GM10266 (cell line): ENCODE measurements at regions not wholly inside any gene's neighbourhood (a gene's known extent, or its start where the extent isn't known, plus 50 kb on each side); places are given as distances from the start of the nearest gene placed in this dataset.

ENCODE experiments used
- DNase-seq: peaks from one replicate; pipeline ENCODE4 v3.0.0; 2012; ENCODE audit errors: extremely low spot score
- TF ChIP-seq, protein P1 (sequence below): IDR thresholded peaks from 2 replicates; pipeline ENCODE4 v1.5.1; 2012; ENCODE audit warnings: mild to moderate bottlenecking, low read depth; ENCODE audit not compliant: control insufficient read depth, insufficient read depth; ENCODE audit errors: missing control alignments

DNA sequence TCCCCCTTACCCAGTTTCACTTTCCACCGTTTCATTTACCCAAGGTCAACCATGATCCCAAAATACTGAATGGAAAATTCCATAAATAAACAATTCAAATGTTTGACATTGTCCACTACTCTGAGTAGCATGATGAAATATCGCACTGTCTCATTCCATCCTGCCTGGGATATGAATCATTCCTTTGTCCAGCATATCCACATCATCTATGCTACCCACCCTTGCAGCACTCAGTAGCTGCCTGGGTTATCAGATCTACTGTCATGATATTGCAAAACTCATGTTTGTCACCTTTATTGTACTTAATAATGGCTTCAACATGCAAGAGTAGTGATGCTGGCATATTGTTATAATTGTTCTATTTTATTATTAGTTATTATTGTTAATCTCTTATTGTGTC, 263.9 kb upstream of the NBEA start:
- no peak for DNase-seq
- TF ChIP-seq, protein P1, sequence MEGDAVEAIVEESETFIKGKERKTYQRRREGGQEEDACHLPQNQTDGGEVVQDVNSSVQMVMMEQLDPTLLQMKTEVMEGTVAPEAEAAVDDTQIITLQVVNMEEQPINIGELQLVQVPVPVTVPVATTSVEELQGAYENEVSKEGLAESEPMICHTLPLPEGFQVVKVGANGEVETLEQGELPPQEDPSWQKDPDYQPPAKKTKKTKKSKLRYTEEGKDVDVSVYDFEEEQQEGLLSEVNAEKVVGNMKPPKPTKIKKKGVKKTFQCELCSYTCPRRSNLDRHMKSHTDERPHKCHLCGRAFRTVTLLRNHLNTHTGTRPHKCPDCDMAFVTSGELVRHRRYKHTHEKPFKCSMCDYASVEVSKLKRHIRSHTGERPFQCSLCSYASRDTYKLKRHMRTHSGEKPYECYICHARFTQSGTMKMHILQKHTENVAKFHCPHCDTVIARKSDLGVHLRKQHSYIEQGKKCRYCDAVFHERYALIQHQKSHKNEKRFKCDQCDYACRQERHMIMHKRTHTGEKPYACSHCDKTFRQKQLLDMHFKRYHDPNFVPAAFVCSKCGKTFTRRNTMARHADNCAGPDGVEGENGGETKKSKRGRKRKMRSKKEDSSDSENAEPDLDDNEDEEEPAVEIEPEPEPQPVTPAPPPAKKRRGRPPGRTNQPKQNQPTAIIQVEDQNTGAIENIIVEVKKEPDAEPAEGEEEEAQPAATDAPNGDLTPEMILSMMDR: no peak

DNA sequence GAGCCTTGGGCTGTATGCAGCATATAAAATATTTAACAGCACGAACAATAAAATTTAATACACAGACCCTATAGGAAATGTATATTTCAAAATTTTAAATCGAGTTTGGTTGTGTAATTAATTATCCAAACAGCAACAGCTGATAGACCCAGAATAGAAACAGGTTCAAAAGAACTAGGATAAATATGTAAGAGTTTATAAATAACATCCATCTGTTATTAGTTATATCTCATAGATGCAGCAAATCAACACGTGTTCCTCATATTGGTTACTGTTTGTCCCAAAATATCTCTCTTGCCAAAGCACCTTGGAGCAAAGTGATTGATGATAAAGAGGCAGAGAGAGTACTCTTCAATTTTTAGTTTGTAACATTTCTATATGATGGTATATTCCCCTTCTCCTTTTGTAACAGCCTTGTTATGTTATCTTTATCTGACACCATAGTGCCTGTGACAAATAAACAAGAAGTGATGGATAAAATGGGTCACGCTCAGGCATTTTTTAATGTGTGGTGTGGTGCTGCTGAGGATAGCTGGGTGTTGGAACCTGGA, 260.6 kb upstream of the NBEA start:
- DNase-seq: no peak
- TF ChIP-seq, protein P1: no peak

DNA sequence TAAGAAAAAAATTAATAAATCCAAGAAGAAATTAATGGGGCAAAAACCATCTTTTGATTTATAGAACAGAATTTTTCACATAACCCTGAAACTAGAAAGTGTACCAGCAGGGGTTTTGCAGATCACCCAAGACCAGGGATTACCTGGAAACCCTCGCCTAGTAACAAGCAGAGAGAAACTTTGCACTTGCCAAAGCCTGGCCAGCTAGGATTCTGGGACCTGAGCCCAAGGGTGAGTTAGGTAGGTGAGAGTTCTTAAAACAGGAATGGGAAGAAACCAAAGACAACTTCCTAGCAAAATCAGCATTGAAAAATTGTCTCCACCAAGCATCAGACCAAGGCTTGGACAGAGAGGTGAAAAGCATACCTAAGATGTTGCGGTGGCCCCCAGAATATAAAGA, 247.0 kb upstream of the NBEA start:
- no peak for DNase-seq
- TF ChIP-seq, protein P1: no peak

DNA sequence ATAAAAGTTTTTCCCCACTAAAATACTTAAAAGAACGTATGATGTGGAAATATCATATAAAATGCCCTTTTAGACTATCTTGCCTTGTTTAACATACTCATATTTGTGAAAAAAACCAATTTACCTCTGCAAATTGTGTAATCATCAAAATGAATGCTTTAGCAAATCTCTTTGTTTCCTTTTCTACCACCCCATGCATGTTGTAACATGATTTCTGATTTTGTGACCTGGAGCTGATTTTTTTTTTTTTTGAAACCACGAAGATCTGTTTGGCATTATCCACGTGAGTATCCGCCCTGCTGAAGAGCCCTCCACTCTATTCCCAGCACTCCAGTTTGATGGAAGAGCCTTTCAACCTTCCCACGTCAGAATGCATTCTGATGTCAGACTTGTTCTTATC, 245.8 kb upstream of the NBEA start:
- DNase-seq: no peak

DNA sequence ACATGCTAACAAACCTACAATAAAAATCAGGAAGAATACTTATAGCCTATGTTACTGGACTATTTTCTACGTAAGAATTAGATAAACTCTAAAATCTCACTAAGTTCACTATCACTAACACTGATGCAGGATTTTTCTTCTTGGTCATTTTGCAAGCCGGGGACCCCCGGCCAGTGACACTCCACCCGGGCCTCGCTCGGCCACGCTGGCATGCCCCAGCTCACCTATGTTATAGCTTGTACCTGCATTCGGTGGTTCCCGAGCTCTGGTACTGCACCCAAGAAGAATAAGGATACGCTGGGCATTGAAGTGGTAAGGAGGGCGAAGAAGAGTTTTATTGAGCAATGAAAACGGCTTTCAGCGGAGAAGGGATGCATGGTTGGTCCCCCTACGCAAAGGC, 245.3 kb upstream of the NBEA start:
- no peak for DNase-seq
- TF ChIP-seq, protein P1: no peak

More for the DNA sequence above, 245.8 kb upstream of the NBEA start:
- TF ChIP-seq, protein P1: no peak

DNA sequence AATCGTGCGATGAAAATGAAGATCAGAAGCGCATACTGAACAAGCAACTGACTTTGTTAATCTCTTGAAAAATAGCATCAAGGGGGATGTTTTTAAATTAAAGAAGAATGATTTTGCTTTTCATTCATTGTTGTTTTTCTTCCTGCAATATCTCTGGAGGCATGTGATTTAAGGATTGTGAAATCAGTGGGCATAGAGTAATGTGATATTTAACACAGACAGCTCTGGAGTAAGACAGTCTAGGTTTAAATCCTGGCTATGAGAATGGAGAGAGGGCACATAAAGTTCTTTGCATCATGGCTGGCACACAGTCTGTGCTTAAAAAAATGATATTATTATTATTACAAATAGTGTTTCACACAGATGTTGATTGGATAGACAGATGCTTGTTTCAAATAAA, 243.1 kb upstream of the NBEA start:
- TF ChIP-seq, protein P1: no peak
- no peak for DNase-seq

DNA sequence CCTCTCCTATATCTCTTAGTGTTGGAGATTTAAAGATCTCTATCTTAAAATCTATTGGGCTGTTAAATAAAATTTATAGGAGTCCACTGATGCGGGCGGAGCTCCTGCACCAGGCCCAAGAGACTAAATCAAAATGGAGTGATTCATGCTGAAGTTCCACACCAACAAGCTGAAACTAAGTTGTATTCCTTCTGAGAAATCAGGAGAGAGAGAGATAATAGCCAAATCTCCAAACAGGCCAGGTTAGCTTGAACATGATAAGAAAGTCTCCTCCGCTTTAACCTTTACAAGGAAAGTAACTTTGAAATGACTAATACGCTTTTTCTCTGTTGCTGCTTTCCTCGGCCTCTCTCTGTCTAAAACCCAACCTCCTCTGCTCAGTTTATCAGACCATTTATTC, 241.9 kb upstream of the NBEA start:
- DNase-seq: no peak
- TF ChIP-seq, protein P1: no peak
